Caki2 (cell line): ENCODE measurements at regions not wholly inside any gene's neighbourhood (a gene's known extent, or its start where the extent isn't known, plus 50 kb on each side); places are given as distances from the start of the nearest gene placed in this dataset.
"Not testable (repeated sequence)": the region's sequence is repeated elsewhere in the genome, so short reads cannot be mapped to it uniquely, and the experiment has no call there.

Experiments
- DNase-seq: peaks from one replicate; pipeline ENCODE4 v3.0.0-alpha.2; 2015; ENCODE audit warnings: low read depth
- in situ Hi-C: cut with HindIII; loops from 2 replicates; pipeline ENCODE4 v1.10.0; 2016; ENCODE audit warnings: low sequenced_read_pairs, low pct_unique_long_range_greater_than_20kb, mixed read lengths

GRCh38 chrX:140447150-140447549 lies 57.7 kb downstream of the SOX3 start:
- in situ Hi-C loops: no loop called here
- no peak for DNase-seq

GRCh38 chrX:140440876-140441275 lies 64.0 kb downstream of the SOX3 start:
- no peak for DNase-seq

GRCh38 chrX:140439476-140439875 lies 65.4 kb downstream of the SOX3 start:
- in situ Hi-C loops: no loop called here
- DNase-seq: no peak

More at GRCh38 chrX:140440876-140441275, 64.0 kb downstream of the SOX3 start:
- in situ Hi-C loops: no loop called here

GRCh38 chrX:140434347-140434746 lies 70.5 kb downstream of the SOX3 start:
- in situ Hi-C loops: no loop called here
- no peak for DNase-seq

GRCh38 chrX:140433582-140433981 lies 71.3 kb downstream of the SOX3 start:
- in situ Hi-C loops: no loop called here
- no peak for DNase-seq

- no peak for DNase-seq
- in situ Hi-C loops: no loop called here
These were observed 72.3 kb downstream of the SOX3 start for GRCh38 chrX:140432346-140433175.

- DNase-seq: no peak
- in situ Hi-C loops: no loop called here
These were observed 73.3 kb downstream of the SOX3 start for GRCh38 chrX:140431521-140431920.

GRCh38 chrX:140425712-140426395 lies 79.0 kb downstream of the SOX3 start:
- no peak for DNase-seq
- in situ Hi-C loops: no loop called here

GRCh38 chrX:140422501-140422900 lies 82.4 kb downstream of the SOX3 start:
- in situ Hi-C loops: no loop called here
- no peak for DNase-seq

GRCh38 chrX:140402131-140402530 lies 102.7 kb downstream of the SOX3 start:
- DNase-seq, in situ Hi-C loops: not testable (repeated sequence)

GRCh38 chrX:140396326-140396725 lies 108.5 kb downstream of the SOX3 start:
- DNase-seq, in situ Hi-C loops: not testable (repeated sequence)

GRCh38 chrX:140393507-140393906 lies 111.4 kb downstream of the SOX3 start:
- DNase-seq: no peak
- in situ Hi-C loops: no loop called here

GRCh38 chrX:140391313-140391712 lies 113.6 kb downstream of the SOX3 start:
- in situ Hi-C loops: no loop called here

GRCh38 chrX:140389331-140389730 lies 115.5 kb downstream of the SOX3 start:
- peak; percentile 30 for DNase-seq
- in situ Hi-C loops: no loop called here

More at GRCh38 chrX:140391313-140391712, 113.6 kb downstream of the SOX3 start:
- DNase-seq: no peak

- in situ Hi-C loops: no loop called here
These were observed 142.0 kb downstream of the SOX3 start for GRCh38 chrX:140362861-140363260.

GRCh38 chrX:140360924-140361323 lies 143.9 kb downstream of the SOX3 start:
- DNase-seq: no peak
- in situ Hi-C loops: no loop called here

More at GRCh38 chrX:140362861-140363260, 142.0 kb downstream of the SOX3 start:
- DNase-seq: no peak

- DNase-seq: no peak
- in situ Hi-C loops: no loop called here
These were observed 144.6 kb downstream of the SOX3 start for GRCh38 chrX:140360284-140360683.

GRCh38 chrX:140355922-140356321 lies 148.9 kb downstream of the SOX3 start:
- no peak for DNase-seq
- in situ Hi-C loops: no loop called here

- in situ Hi-C loops: no loop called here
- no peak for DNase-seq
These were observed 149.4 kb downstream of the SOX3 start for GRCh38 chrX:140355429-140355828.
